22Rv1 (cell line): ENCODE measurements at regions not wholly inside any gene's neighbourhood (a gene's known extent, or its start where the extent isn't known, plus 50 kb on each side); places are given as distances from the start of the nearest gene placed in this dataset.

Source experiments
- H3K27ac ChIP-seq: fragments of 450-650 bp; 2 replicates; pipeline ENCODE4 v1.5.1; 2017
- ZFX ChIP-seq: fragments of 450-650 bp; IDR thresholded peaks from 2 replicates; pipeline ENCODE4 v1.6.1; 2017; ENCODE audit warnings: antibody characterized with exemption, borderline replicate concordance
- TF ChIP-seq, protein P1 (sequence below): fragments of 450-650 bp; IDR thresholded peaks from 2 replicates; pipeline ENCODE4 v1.5.1; 2017; ENCODE audit warnings: mild to moderate bottlenecking

DNA sequence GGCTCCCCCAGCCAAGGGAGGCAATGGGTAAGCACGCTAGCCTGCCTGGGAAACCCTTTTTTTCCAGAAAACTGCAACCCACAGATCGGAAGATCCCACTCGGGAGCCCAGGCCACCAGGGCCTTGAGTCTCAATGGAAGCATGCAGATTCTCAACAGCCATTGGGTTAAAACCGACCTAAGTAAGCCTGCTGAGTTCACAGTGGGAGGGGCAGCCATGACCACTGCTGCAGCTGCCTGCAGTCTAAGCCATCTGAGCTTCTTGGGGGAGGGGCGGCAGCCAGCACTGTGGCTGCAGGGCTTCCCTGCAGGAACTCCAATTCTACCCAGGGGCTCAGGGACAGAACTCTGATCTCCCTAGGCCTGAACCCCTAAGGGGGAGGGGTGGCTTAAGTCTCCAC is 82.0 kb downstream of the DPPA2 start:
- no peak overlapping the region for H3K27ac ChIP-seq
- no peak for TF ChIP-seq ZFX
- TF ChIP-seq, protein P1, sequence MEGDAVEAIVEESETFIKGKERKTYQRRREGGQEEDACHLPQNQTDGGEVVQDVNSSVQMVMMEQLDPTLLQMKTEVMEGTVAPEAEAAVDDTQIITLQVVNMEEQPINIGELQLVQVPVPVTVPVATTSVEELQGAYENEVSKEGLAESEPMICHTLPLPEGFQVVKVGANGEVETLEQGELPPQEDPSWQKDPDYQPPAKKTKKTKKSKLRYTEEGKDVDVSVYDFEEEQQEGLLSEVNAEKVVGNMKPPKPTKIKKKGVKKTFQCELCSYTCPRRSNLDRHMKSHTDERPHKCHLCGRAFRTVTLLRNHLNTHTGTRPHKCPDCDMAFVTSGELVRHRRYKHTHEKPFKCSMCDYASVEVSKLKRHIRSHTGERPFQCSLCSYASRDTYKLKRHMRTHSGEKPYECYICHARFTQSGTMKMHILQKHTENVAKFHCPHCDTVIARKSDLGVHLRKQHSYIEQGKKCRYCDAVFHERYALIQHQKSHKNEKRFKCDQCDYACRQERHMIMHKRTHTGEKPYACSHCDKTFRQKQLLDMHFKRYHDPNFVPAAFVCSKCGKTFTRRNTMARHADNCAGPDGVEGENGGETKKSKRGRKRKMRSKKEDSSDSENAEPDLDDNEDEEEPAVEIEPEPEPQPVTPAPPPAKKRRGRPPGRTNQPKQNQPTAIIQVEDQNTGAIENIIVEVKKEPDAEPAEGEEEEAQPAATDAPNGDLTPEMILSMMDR, result no peak

DNA sequence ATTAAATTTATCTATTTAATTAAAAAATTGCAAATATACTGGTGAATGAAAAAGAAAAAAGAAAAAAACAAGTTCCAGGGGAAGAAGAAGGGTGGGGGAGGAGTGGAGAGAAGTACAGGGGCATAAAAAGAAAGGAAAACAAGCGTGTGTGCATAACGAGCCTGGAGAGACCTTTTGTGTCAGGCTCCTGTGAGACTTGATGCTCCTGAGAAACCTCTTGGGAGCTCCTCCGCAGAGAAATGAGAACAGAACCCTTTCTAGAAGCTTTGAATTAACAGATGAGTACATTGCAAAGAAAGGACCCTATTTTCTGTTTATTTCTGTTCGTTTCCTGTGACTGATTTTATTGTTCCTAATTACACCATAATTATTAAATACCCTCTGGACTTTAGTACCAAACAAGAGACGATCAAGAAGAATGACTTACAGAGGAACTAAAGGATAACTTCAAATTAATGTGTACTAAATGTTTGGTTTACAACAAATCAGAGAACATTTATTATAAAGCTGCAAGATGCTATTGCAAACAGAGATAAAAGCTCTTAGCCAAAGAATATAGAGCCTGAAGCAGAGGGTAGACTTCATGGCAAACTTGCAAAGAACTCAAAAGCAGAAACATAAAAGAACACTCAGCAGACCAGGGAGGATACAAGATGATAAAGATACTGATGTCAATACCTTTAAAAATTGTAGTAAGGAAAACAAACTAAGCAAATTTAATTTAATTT is 74.7 kb downstream of the DPPA2 start:
- TF ChIP-seq ZFX, result no peak
- TF ChIP-seq, protein P1, result no peak
- H3K27ac ChIP-seq, result no peak overlapping the region

DNA sequence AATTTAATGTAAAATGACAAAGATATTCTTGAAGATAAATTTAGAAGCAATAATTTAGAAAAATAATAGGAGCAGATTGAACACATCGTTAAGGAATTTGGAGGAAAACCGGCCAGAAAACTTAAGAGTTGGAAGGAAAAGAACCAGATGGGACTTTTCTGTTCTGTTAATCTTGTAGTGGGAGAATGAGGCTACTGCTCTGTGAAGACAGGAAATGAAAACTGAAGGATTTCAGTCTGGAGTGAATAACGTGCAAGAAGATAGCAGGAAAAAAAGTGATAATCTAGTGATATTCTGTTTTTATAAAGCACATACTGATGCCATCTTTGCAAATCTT is 74.2 kb downstream of the DPPA2 start:
- no peak overlapping the region for H3K27ac ChIP-seq
- no peak for TF ChIP-seq ZFX
- TF ChIP-seq, protein P1, result no peak
